Progenitor cell of endocrine pancreas (in vitro differentiated cells): ENCODE measurements at regions not wholly inside any gene's neighbourhood (a gene's known extent, or its start where the extent isn't known, plus 50 kb on each side); places are given as distances from the start of the nearest gene placed in this dataset.

Source experiments
- DNase-seq: peaks from one replicate; pipeline ENCODE4 v3.0.0; 2021; ENCODE audit warnings: low spot score; ENCODE audit not compliant: unreplicated experiment
- H3K27ac Mint-ChIP-seq: 2 replicates; pipeline ENCODE4 v1.8.0; 2021; ENCODE audit warnings: mild to moderate bottlenecking, moderate library complexity, mixed read lengths
- H3K27me3 Mint-ChIP-seq: 2 replicates; pipeline ENCODE4 v1.8.0; 2021; ENCODE audit warnings: mixed read lengths
- H3K36me3 Mint-ChIP-seq: 2 replicates; pipeline ENCODE4 v1.8.0; 2022; ENCODE audit warnings: mixed read lengths; ENCODE audit not compliant: insufficient read depth
- H3K4me1 Mint-ChIP-seq: 2 replicates; pipeline ENCODE4 v1.8.0; 2021; ENCODE audit warnings: low read depth, mixed read lengths
- H3K4me3 Mint-ChIP-seq: 2 replicates; pipeline ENCODE4 v1.8.0; 2021; ENCODE audit warnings: low read depth, mild to moderate bottlenecking, moderate library complexity, mixed read lengths
- H3K9me3 Mint-ChIP-seq: 2 replicates; pipeline ENCODE4 v1.8.0; 2021; ENCODE audit warnings: low read depth, mixed read lengths
- CTCF ChIP-seq: fragments of 200-600 bp; sonication (generic); IDR thresholded peaks from one replicate; pipeline ENCODE4 v1.5.0; 2021; ENCODE audit warnings: antibody characterized with exemption, mild to moderate bottlenecking; ENCODE audit not compliant: unreplicated experiment

GRCh38 chrX:149371986-149372385 is 133.1 kb downstream of the IDS start:
- TF ChIP-seq CTCF, result no peak
- H3K36me3 Mint-ChIP-seq, result no peaks in the 10 kb centered on the region
- H3K4me1 Mint-ChIP-seq, result no peaks in the 10 kb centered on the region
- no peak overlapping the region for H3K27ac Mint-ChIP-seq
- no peak overlapping the region for H3K4me3 Mint-ChIP-seq
- no peak for DNase-seq
- H3K27me3 Mint-ChIP-seq, result no peaks in the 10 kb centered on the region
- peaks cover 12% of the 10 kb centered on the region for H3K9me3 Mint-ChIP-seq

GRCh38 chrX:149370097-149370496 is 135.0 kb downstream of the IDS start:
- no peak for DNase-seq
- TF ChIP-seq CTCF, result no peak
- Mint-ChIP-seq H3K27me3 (no peaks in the 10 kb centered on the region), H3K36me3 (no peaks in the 10 kb centered on the region), H3K27ac (no peak overlapping the region), H3K4me1 (no peaks in the 10 kb centered on the region), H3K4me3 (no peak overlapping the region), H3K9me3 (peaks cover 14% of the 10 kb centered on the region)

GRCh38 chrX:149365552-149365951 is 139.6 kb downstream of the IDS start:
- no peak overlapping the region for H3K4me3 Mint-ChIP-seq
- no peaks in the 10 kb centered on the region for H3K27me3 Mint-ChIP-seq
- peaks cover 17% of the 10 kb centered on the region for H3K9me3 Mint-ChIP-seq

GRCh38 chrX:149365061-149365460 is 140.0 kb downstream of the IDS start:
- TF ChIP-seq CTCF, result no peak
- H3K36me3 Mint-ChIP-seq, result no peaks in the 10 kb centered on the region
- no peaks in the 10 kb centered on the region for H3K4me1 Mint-ChIP-seq
- no peak overlapping the region for H3K27ac Mint-ChIP-seq
- H3K27me3 Mint-ChIP-seq, result no peaks in the 10 kb centered on the region
- no peak overlapping the region for H3K4me3 Mint-ChIP-seq
- no peak for DNase-seq
- peaks cover 19% of the 10 kb centered on the region for H3K9me3 Mint-ChIP-seq

More at GRCh38 chrX:149365552-149365951, 139.6 kb downstream of the IDS start:
- H3K4me1 Mint-ChIP-seq, result no peaks in the 10 kb centered on the region
- no peak overlapping the region for H3K27ac Mint-ChIP-seq
- no peak for DNase-seq
- no peaks in the 10 kb centered on the region for H3K36me3 Mint-ChIP-seq
- no peak for TF ChIP-seq CTCF

- H3K27me3 Mint-ChIP-seq, result no peaks in the 10 kb centered on the region
- H3K36me3 Mint-ChIP-seq, result no peaks in the 10 kb centered on the region
- H3K4me3 Mint-ChIP-seq, result no peak overlapping the region
- no peaks in the 10 kb centered on the region for H3K4me1 Mint-ChIP-seq
- no peak for TF ChIP-seq CTCF
- H3K9me3 Mint-ChIP-seq, result peaks cover 26% of the 10 kb centered on the region
- no peak overlapping the region for H3K27ac Mint-ChIP-seq
- no peak for DNase-seq
Measured at GRCh38 chrX:149363965-149364364, 141.1 kb downstream of the IDS start.

- Mint-ChIP-seq H3K27ac (no peak overlapping the region), H3K36me3 (no peaks in the 10 kb centered on the region), H3K4me3 (no peak overlapping the region), H3K4me1 (no peaks in the 10 kb centered on the region), H3K9me3 (peaks cover 22% of the 10 kb centered on the region), H3K27me3 (no peaks in the 10 kb centered on the region)
- no peak for TF ChIP-seq CTCF
- DNase-seq, result no peak
Measured at GRCh38 chrX:149346306-149346705, 158.8 kb downstream of the IDS start.
